ENCODE measurements at regions not wholly inside any gene's neighbourhood (a gene's known extent, or its start where the extent isn't known, plus 50 kb on each side); places are given as distances from the start of the nearest gene placed in this dataset.

DNA sequence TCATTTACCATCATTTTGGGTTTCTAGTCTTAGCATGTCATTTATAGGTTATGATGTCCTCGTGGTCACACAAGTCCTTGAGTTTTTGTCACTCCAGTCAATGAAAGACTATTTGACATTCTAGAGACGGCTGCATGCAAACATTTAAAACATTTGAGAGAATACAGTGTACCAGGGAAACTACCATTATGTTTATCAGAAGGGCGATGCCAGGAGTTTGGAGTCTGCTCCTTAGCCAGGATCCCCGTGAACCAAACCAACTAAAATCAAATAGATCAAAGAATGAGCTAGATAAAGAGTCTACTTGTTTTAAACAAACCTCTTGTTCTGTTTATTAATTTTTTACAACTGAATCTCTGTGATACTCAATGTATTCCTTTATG, 122.6 kb downstream of the OLIG3 start:
- H3K79me1 ChIP-seq (ENCODE audit: low read depth, low read length) = no peaks in the 10 kb centered on the region
- no peaks in the 10 kb centered on the region for H3K23me2 ChIP-seq (ENCODE audit: low read depth, low read length)
- CTCF ChIA-PET (ENCODE audit: partially characterized antibody) = interaction anchor here (0.9 to 2.2 kb wide), 8 partner anchors 8 to 279 kb away, joined by 3 to 13 read pairs (median 5); no protein-coding TSS in a partner anchor
- H3K18ac ChIP-seq (ENCODE audit: extremely low read depth, low read length) = no peak overlapping the region
- no peak overlapping the region for H2BK12ac ChIP-seq (ENCODE audit: low read depth, low read length)
- no peak overlapping the region for H3K4me3 ChIP-seq (ENCODE audit: extremely low read depth in 1 of 4, insufficient read depth in 2 of 4, low read depth in 3 of 4, low read length in 4 of 4)
- no peak overlapping the region for H3K14ac ChIP-seq (ENCODE audit: insufficient read length)
- H2BK15ac ChIP-seq (ENCODE audit: low read length) = no peak overlapping the region
- no peaks in the 10 kb centered on the region for H3K36me3 ChIP-seq (ENCODE audit: control insufficient read depth in 2 of 4, insufficient read depth in 4 of 4, low read length in 3 of 4)
- no peak overlapping the region for H2AFZ ChIP-seq (ENCODE audit: low read length)
- H2BK20ac ChIP-seq (ENCODE audit: low read length) = no peak overlapping the region
- H3K56ac ChIP-seq (replicated peaks; ENCODE audit: insufficient read length, low read depth, low read length) = no peak overlapping the region
- 91% methylated on average over 4 of the region's 4 CpGs; no CpG with 5 or more reads in 1 of the 2 experiments for WGBS, 2 experiments (ENCODE audit: extremely low coverage in 1 of 2, insufficient coverage in 1 of 2, insufficient read length in 1 of 2, insufficient replicate concordance in 2 of 2, low coverage in 1 of 2, low lambda C conversion rate in 2 of 2, missing lambda C conversion rate in 1 of 2)
- H3K79me2 ChIP-seq (ENCODE audit: control insufficient read depth in 1 of 2, insufficient read depth in 2 of 2, low read length in 2 of 2) = no peaks in the 10 kb centered on the region
- no peak overlapping the region for H4K8ac ChIP-seq (ENCODE audit: extremely low read depth, insufficient read depth, low read length)
- DNase-seq (ENCODE audit: low read depth in 1 of 2, low spot score in 2 of 2) = no peak
- no peaks in the 10 kb centered on the region for H4K20me1 ChIP-seq (replicated peaks in 1 of 2; ENCODE audit: control insufficient read depth in 1 of 2, insufficient read depth in 2 of 2, low read length in 2 of 2)
- no peaks in the 10 kb centered on the region for H3K9me3 ChIP-seq (ENCODE audit: insufficient read depth in 2 of 2, low read depth in 1 of 2, low read length in 1 of 2)
- no peak overlapping the region for H2AK5ac ChIP-seq (ENCODE audit: low read depth, low read length)
- no peak overlapping the region for H3K23ac ChIP-seq (ENCODE audit: insufficient read length)
- H2BK120ac ChIP-seq (replicated peaks; ENCODE audit: low read depth, low read length) = no peak overlapping the region
- H4K5ac ChIP-seq (ENCODE audit: insufficient read length, low read depth, low read length) = no peak overlapping the region
- no peak for TF ChIP-seq ASH2L (IDR thresholded peaks at IDR 0.05; ENCODE audit: low read length)
- no peak for TF ChIP-seq GABPA (IDR thresholded peaks at IDR 0.05; ENCODE audit: borderline replicate concordance, insufficient read depth, low read length)
- TF ChIP-seq CBX8 (IDR thresholded peaks at IDR 0.05; ENCODE audit: borderline replicate concordance, low read depth, low read length) = no peak
- TF ChIP-seq ZNF274 (IDR thresholded peaks at IDR 0.05; ENCODE audit: borderline replicate concordance, extremely low read depth, low read length) = no peak
- TF ChIP-seq POU5F1 (IDR thresholded peaks at IDR 0.05; ENCODE audit: low read depth, low read length) = no peak
- no peak for TF ChIP-seq SIRT6 (IDR thresholded peaks at IDR 0.05; ENCODE audit: low read length)
- no peak for TF ChIP-seq SAP30 (IDR thresholded peaks at IDR 0.05; ENCODE audit: insufficient read depth, insufficient replicate concordance, low read length)
- no peak for TF ChIP-seq EZH2 (IDR thresholded peaks at IDR 0.05; ENCODE audit: low read depth, low read length, severe bottlenecking)
- no peak overlapping the region for H3K9ac ChIP-seq (replicated peaks in 1 of 4; ENCODE audit: extremely low read depth in 1 of 4, low read depth in 3 of 4, low read length in 3 of 4)
- FAIRE-seq = no peak
- no peak overlapping the region for H3K4me2 ChIP-seq (ENCODE audit: insufficient read depth in 1 of 2, low read depth in 2 of 2, low read length in 2 of 2)
- H3K4ac ChIP-seq (replicated peaks; ENCODE audit: insufficient read length, low read depth, low read length) = no peak overlapping the region
- H3K27me3 ChIP-seq (replicated peaks in 1 of 4; ENCODE audit: control insufficient read depth in 3 of 4, extremely low read depth in 1 of 4, insufficient read depth in 3 of 4, low read length in 3 of 4) = no peaks in the 10 kb centered on the region
- H3K4me1 ChIP-seq (replicated peaks in 1 of 4; ENCODE audit: control insufficient read depth in 3 of 4, insufficient read depth in 4 of 4, low read length in 3 of 4) = peaks cover 0 to 10% (median 1%) of the 10 kb centered on the region in 4 experiments; a peak in 3 of 7 replicates
- H3K27ac ChIP-seq (ENCODE audit: low read depth, low read length) = no peak overlapping the region
- POLR2A ChIA-PET (ENCODE audit: partially characterized antibody) = no interaction called here
- H4K91ac ChIP-seq (replicated peaks; ENCODE audit: insufficient read length, low read length) = no peak overlapping the region
- H2BK5ac ChIP-seq (ENCODE audit: low read depth, low read length) = no peak overlapping the region

Data from H1 (cell line).